ENCODE measurements at regions not wholly inside any gene's neighbourhood (a gene's known extent, or its start where the extent isn't known, plus 50 kb on each side); places are given as distances from the start of the nearest gene placed in this dataset.

GRCh38 chr3:180179562-180179961 is 142.8 kb upstream of the PEX5L start:
- TF ChIP-seq, protein P1, sequence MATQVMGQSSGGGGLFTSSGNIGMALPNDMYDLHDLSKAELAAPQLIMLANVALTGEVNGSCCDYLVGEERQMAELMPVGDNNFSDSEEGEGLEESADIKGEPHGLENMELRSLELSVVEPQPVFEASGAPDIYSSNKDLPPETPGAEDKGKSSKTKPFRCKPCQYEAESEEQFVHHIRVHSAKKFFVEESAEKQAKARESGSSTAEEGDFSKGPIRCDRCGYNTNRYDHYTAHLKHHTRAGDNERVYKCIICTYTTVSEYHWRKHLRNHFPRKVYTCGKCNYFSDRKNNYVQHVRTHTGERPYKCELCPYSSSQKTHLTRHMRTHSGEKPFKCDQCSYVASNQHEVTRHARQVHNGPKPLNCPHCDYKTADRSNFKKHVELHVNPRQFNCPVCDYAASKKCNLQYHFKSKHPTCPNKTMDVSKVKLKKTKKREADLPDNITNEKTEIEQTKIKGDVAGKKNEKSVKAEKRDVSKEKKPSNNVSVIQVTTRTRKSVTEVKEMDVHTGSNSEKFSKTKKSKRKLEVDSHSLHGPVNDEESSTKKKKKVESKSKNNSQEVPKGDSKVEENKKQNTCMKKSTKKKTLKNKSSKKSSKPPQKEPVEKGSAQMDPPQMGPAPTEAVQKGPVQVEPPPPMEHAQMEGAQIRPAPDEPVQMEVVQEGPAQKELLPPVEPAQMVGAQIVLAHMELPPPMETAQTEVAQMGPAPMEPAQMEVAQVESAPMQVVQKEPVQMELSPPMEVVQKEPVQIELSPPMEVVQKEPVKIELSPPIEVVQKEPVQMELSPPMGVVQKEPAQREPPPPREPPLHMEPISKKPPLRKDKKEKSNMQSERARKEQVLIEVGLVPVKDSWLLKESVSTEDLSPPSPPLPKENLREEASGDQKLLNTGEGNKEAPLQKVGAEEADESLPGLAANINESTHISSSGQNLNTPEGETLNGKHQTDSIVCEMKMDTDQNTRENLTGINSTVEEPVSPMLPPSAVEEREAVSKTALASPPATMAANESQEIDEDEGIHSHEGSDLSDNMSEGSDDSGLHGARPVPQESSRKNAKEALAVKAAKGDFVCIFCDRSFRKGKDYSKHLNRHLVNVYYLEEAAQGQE (IDR thresholded peaks at IDR 0.05; ENCODE audit: low read depth): no peak
- TF ChIP-seq TCF12 (IDR thresholded peaks at IDR 0.05; ENCODE audit: low read depth): no peak
- TF ChIP-seq NFIC (IDR thresholded peaks at IDR 0.05): no peak
- TF ChIP-seq CEBPB (IDR thresholded peaks at IDR 0.05): no peak
- TF ChIP-seq TAF1 (IDR thresholded peaks at IDR 0.05; ENCODE audit: low read depth): no peak
- TF ChIP-seq FOXM1 (IDR thresholded peaks at IDR 0.05; ENCODE audit: borderline replicate concordance, low read depth): no peak
- TF ChIP-seq MAX (IDR thresholded peaks at IDR 0.05): no peak
- TF ChIP-seq EGR1 (IDR thresholded peaks at IDR 0.05): no peak
- no peak for TF ChIP-seq TEAD4 (IDR thresholded peaks at IDR 0.05)
- TF ChIP-seq YY1 (IDR thresholded peaks at IDR 0.05; ENCODE audit: low read depth): no peak
- no peak for TF ChIP-seq ZBTB7A (IDR thresholded peaks at IDR 0.05; ENCODE audit: low read depth)
- no peak for TF ChIP-seq CREB1 (IDR thresholded peaks at IDR 0.05; ENCODE audit: low read depth)
- no peak for TF ChIP-seq EP300 (IDR thresholded peaks at IDR 0.05; ENCODE audit: borderline replicate concordance)
- TF ChIP-seq RAD21 (IDR thresholded peaks at IDR 0.05; ENCODE audit: low read depth): no peak
- TF ChIP-seq, protein P2, sequence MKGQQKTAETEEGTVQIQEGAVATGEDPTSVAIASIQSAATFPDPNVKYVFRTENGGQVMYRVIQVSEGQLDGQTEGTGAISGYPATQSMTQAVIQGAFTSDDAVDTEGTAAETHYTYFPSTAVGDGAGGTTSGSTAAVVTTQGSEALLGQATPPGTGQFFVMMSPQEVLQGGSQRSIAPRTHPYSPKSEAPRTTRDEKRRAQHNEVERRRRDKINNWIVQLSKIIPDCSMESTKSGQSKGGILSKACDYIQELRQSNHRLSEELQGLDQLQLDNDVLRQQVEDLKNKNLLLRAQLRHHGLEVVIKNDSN (IDR thresholded peaks at IDR 0.05): no peak

- no peak for TF ChIP-seq RAD21 (IDR thresholded peaks at IDR 0.05; ENCODE audit: low read depth)
- TF ChIP-seq MAX (IDR thresholded peaks at IDR 0.05): no peak
- no peak for TF ChIP-seq EP300 (IDR thresholded peaks at IDR 0.05; ENCODE audit: borderline replicate concordance)
- TF ChIP-seq TEAD4 (IDR thresholded peaks at IDR 0.05): no peak
- TF ChIP-seq, protein P2 (IDR thresholded peaks at IDR 0.05): no peak
- TF ChIP-seq EGR1 (IDR thresholded peaks at IDR 0.05): no peak
- TF ChIP-seq CREB1 (IDR thresholded peaks at IDR 0.05; ENCODE audit: low read depth): no peak
- TF ChIP-seq ZBTB7A (IDR thresholded peaks at IDR 0.05; ENCODE audit: low read depth): no peak
- TF ChIP-seq, protein P1 (IDR thresholded peaks at IDR 0.05; ENCODE audit: low read depth): no peak
- no peak for TF ChIP-seq NFIC (IDR thresholded peaks at IDR 0.05)
- no peak for TF ChIP-seq TAF1 (IDR thresholded peaks at IDR 0.05; ENCODE audit: low read depth)
Measured at GRCh38 chr3:180180795-180181194, 144.1 kb upstream of the PEX5L start.

DNA sequence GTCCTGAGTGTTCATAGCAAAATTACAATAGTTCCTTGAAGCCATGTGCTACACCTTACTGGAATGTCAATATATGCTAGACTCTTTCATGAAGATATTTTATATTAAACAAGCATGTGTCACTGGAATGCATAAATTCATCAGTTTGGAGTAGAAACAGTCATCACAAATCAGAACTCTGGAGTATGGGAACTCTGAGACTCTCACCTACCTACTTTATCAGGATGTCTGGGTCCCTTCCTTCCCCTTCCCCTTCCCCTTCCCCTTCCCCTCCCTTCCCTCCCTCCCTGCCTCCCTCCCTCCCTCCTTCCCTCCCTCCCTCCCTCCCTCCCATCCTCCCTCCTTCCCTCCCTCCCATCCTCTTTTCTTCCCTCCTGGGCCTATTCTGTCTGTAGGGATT is 144.7 kb upstream of the PEX5L start:
- TF ChIP-seq, protein P2 (IDR thresholded peaks at IDR 0.05): no peak
- TF ChIP-seq EP300 (IDR thresholded peaks at IDR 0.05; ENCODE audit: borderline replicate concordance) (no peak), CEBPB (IDR thresholded peaks at IDR 0.05) (no peak), RAD21 (IDR thresholded peaks at IDR 0.05; ENCODE audit: low read depth) (no peak), MAX (IDR thresholded peaks at IDR 0.05) (no peak), CREB1 (IDR thresholded peaks at IDR 0.05; ENCODE audit: low read depth) (no peak), FOXM1 (IDR thresholded peaks at IDR 0.05; ENCODE audit: borderline replicate concordance, low read depth) (no peak), YY1 (IDR thresholded peaks at IDR 0.05; ENCODE audit: low read depth) (no peak), TEAD4 (IDR thresholded peaks at IDR 0.05) (no peak)

- TF ChIP-seq MAX (IDR thresholded peaks at IDR 0.05) (no peak), NFIC (IDR thresholded peaks at IDR 0.05) (no peak), EGR1 (IDR thresholded peaks at IDR 0.05) (no peak), ZBTB7A (IDR thresholded peaks at IDR 0.05; ENCODE audit: low read depth) (no peak), FOXM1 (IDR thresholded peaks at IDR 0.05; ENCODE audit: borderline replicate concordance, low read depth) (no peak), RAD21 (IDR thresholded peaks at IDR 0.05; ENCODE audit: low read depth) (no peak), EP300 (IDR thresholded peaks at IDR 0.05; ENCODE audit: borderline replicate concordance) (no peak), TAF1 (IDR thresholded peaks at IDR 0.05; ENCODE audit: low read depth) (no peak), YY1 (IDR thresholded peaks at IDR 0.05; ENCODE audit: low read depth) (no peak), CEBPB (IDR thresholded peaks at IDR 0.05) (no peak), TCF12 (IDR thresholded peaks at IDR 0.05; ENCODE audit: low read depth) (no peak), TEAD4 (IDR thresholded peaks at IDR 0.05) (no peak), CREB1 (IDR thresholded peaks at IDR 0.05; ENCODE audit: low read depth) (no peak)
- TF ChIP-seq, protein P2 (IDR thresholded peaks at IDR 0.05): no peak
- TF ChIP-seq, protein P1 (IDR thresholded peaks at IDR 0.05; ENCODE audit: low read depth): no peak
Measured at GRCh38 chr3:180183346-180183745, 146.6 kb upstream of the PEX5L start.

Data from Ishikawa (cell line).